ENCODE measurements at regions not wholly inside any gene's neighbourhood (a gene's known extent, or its start where the extent isn't known, plus 50 kb on each side); places are given as distances from the start of the nearest gene placed in this dataset.

DNA sequence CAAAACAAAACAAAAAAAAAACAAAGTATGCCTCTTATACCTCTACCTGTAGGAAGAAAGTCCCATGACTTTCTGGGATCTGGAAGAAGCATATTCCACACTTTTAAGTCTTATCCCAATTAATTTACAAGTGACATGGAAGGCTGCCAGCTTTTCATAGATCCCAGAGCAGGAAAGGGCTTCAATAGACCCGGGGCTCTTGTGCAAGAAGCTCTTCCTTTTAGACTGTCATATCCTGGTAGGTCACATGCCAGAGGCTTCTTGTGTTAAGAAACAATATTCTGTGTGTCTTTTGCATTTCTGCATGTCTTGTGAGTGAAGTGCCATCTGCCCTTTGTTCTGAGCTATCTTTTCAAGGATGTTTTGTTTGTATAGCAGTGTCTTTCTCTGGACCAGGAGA, 84.4 kb upstream of the PHOX2B start:
- Mint-ChIP-seq H3K4me1 (no peaks in the 10 kb centered on the region), H3K4me3 (no peak overlapping the region), H3K27me3 (peaks cover 13% of the 10 kb centered on the region), H3K27ac (no peak overlapping the region), H3K9me3 (no peaks in the 10 kb centered on the region), H3K36me3 (no peaks in the 10 kb centered on the region)

DNA sequence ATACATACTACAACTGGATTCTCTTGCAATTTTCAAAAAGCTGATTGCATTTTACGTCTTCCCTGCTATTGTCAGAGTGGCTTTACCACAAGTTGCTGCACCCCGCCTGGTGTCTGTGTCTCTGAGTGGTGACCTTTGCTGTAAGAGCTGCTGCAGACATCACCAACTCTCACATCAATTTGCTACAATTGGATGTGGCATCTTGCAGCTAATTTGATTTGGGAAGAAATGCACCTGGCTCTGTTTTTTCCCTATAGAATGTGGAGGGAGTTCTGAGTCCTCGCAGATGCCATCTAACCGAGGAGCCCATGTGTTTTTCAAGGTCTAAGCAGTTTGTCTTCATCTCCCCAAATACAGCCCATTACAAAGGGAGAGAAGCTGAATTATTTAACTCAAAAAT, 73.8 kb upstream of the PHOX2B start:
- Mint-ChIP-seq H3K9me3 (no peaks in the 10 kb centered on the region), H3K36me3 (no peaks in the 10 kb centered on the region), H3K4me1 (no peaks in the 10 kb centered on the region), H3K27me3 (peaks cover 8% of the 10 kb centered on the region), H3K4me3 (no peak overlapping the region), H3K27ac (no peak overlapping the region)

DNA sequence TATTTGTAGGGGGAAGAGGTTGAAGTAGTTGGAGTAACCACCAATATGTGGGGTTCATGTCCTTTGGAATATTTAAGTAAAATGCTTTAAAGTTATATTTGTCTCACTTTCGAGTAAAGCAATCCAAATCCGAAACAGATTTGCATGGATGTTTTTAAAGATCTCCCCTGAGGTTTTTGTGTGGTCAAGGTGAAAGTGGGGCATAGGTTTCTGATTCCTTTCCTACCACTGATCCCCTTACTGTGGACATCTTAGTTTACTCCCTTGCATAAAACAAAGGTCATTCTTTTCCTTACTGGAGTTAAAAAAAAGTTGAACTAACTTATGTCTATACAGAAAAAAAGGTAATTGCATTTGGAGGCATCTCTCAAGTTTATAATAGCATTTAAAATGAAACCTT, 71.9 kb upstream of the PHOX2B start:
- peaks cover 8% of the 10 kb centered on the region for H3K27me3 Mint-ChIP-seq
- no peaks in the 10 kb centered on the region for H3K4me1 Mint-ChIP-seq
- H3K27ac Mint-ChIP-seq, result no peak overlapping the region
- H3K9me3 Mint-ChIP-seq, result no peaks in the 10 kb centered on the region
- no peaks in the 10 kb centered on the region for H3K36me3 Mint-ChIP-seq
- no peak overlapping the region for H3K4me3 Mint-ChIP-seq

DNA sequence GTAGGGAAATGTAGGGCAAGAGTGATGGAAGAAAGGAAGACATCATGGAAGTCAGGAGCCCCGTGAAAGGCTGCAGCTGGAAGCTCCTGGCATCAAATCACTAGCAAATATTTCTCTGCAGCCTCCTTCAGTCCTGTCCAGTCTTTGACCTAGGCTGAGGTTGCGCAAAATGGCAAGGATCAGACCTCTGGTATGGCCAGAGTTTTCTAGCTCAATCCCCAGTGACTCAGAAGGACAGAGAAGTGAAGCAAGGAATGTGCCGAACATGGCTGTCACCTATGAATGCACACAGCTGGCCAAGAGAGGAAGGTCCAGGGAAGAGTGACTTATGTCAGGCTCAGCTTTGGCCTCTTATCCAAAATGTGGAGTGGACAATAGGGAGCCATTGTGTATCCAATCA, 71.1 kb upstream of the PHOX2B start:
- H3K27me3 Mint-ChIP-seq, result peaks cover 8% of the 10 kb centered on the region
- H3K4me3 Mint-ChIP-seq, result no peak overlapping the region
- H3K36me3 Mint-ChIP-seq, result no peaks in the 10 kb centered on the region
- H3K9me3 Mint-ChIP-seq, result no peaks in the 10 kb centered on the region
- no peaks in the 10 kb centered on the region for H3K4me1 Mint-ChIP-seq
- H3K27ac Mint-ChIP-seq, result no peak overlapping the region

DNA sequence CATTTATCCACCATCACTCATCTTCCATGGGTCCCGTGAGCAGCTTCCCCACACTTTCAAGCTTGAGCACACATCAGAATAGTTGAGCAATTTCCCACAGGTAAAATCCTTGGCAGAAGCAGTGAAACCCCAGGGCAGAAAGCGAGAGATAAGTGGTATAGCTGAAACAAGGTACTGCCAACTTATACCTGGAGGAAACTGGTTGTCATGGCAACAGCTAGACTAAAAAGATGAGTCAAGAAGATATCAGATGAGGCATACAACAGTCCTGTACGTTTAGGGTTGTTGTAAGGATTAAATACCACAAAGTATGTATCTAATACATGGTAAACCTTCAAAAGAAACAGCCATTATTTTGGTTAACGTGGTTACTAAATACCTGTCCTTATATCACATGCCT, 66.9 kb upstream of the PHOX2B start:
- Mint-ChIP-seq H3K4me1 (no peaks in the 10 kb centered on the region), H3K9me3 (peaks cover 6% of the 10 kb centered on the region), H3K4me3 (no peak overlapping the region), H3K36me3 (no peaks in the 10 kb centered on the region), H3K27me3 (peaks cover 10% of the 10 kb centered on the region), H3K27ac (no peak overlapping the region)

DNA sequence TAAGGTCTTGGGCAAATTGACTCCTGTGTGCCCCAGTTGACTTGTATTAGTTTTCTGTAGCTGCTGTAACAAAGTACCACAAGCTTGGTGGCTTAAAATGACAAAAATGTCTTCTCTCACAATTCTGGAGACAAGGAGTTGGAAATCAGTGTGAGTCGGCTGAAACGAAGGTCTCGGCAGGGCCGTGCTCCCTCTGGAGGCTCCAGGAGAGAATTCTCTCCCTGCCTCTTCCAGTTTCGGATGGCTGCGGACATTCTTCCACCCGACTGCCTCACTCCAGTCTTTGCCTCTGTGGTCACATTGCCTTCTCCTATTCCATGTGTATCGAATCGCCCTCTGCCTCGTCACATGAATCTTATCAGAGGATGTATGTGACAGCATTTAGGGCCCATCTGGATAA, 66.0 kb upstream of the PHOX2B start:
- Mint-ChIP-seq H3K27ac (no peak overlapping the region), H3K36me3 (no peaks in the 10 kb centered on the region)

DNA sequence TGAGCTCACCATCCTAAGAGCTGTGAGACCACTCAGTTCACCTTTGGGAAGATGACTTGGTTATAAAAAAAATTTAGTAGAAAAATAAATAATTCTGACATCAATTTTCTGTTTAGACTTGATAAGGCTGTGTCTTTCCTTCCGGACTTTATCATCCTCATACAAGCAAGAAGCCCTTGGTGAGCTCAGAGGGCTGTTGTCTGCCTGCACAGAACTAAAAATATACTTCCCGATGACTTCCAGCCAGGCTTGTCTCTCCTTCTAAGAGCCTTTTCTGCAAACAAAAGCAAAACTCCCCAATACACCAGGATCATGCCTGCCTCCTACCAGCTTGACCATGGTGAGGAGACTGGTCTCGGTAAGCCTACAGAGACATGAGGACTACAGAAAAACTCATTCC, 58.3 kb upstream of the PHOX2B start:
- Mint-ChIP-seq H3K9me3 (no peaks in the 10 kb centered on the region), H3K4me1 (no peaks in the 10 kb centered on the region), H3K36me3 (no peaks in the 10 kb centered on the region), H3K27me3 (peaks cover 6% of the 10 kb centered on the region), H3K27ac (no peak overlapping the region), H3K4me3 (no peak overlapping the region)

More for the DNA sequence above, 66.0 kb upstream of the PHOX2B start:
- Mint-ChIP-seq H3K9me3 (peaks cover 6% of the 10 kb centered on the region), H3K27me3 (peaks cover 10% of the 10 kb centered on the region), H3K4me1 (no peaks in the 10 kb centered on the region), H3K4me3 (no peak overlapping the region)

DNA sequence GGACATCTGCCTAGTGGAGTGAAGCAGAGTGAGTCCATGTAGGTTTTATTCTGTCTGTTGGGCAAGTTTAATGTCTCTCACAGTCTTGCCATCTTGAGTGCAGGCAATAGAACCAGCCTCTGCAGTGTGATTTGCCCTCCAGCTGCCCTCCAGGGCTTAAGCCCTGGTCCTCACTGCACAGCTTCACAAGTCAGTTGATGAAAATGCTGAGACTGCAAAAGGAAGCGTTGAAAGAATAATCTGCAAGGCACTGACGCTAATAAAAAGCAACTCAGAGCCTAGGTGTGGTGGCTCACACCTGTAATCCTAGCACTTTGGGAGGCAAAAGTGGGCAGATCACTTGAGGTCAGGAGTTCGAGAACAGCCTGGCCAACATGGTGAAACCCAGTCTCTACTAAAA, 54.1 kb upstream of the PHOX2B start:
- Mint-ChIP-seq H3K27me3 (peaks cover 9% of the 10 kb centered on the region), H3K27ac (no peak overlapping the region), H3K36me3 (no peaks in the 10 kb centered on the region), H3K9me3 (no peaks in the 10 kb centered on the region), H3K4me1 (no peaks in the 10 kb centered on the region), H3K4me3 (no peak overlapping the region)

DNA sequence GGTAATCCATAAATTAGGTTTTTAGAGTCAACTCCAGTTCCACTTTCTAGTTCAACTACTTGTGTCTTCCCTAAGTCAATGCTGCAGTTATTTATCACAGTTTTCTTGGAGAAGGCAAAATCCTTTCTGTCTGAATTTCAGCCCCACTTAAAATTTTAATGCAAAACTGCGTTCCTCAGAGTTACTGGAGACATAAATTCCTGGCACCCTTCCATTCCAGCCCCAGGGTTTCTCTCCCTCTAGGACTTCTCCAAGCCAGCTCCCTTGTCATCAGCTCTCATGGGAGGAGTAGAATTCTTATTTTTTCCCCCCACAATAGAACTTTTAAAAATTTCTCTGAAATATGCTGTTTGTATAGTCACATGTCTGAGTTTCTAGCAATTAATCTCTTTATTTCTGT, 50.6 kb upstream of the PHOX2B start:
- Mint-ChIP-seq H3K4me1 (no peaks in the 10 kb centered on the region), H3K27ac (no peak overlapping the region), H3K36me3 (no peaks in the 10 kb centered on the region), H3K27me3 (peaks cover 14% of the 10 kb centered on the region), H3K9me3 (no peaks in the 10 kb centered on the region), H3K4me3 (no peak overlapping the region)
